ENCODE measurements at regions not wholly inside any gene's neighbourhood (a gene's known extent, or its start where the extent isn't known, plus 50 kb on each side); places are given as distances from the start of the nearest gene placed in this dataset.

- TF ChIP-seq ZNF462 (CRISPR knock-in tag; IDR thresholded peaks at IDR 0.05) (no peak), POLR2AphosphoS5 (IDR thresholded peaks at IDR 0.05; ENCODE audit: low read depth) (no peak), NANOG (IDR thresholded peaks at IDR 0.05; ENCODE audit: borderline replicate concordance) (no peak)
These were observed 320.8 kb upstream of the ZFHX3 start (continued) for GRCh38 chr16:73368715-73369114.

- Histone ChIP-seq H3F3A (replicated peaks; ENCODE audit: low read depth) (no peaks in the 10 kb centered on the region), H3K4me2 (no peak overlapping the region), H3K27ac (ENCODE audit: low read depth) (no peak overlapping the region), H3K36me3 (ENCODE audit: insufficient read depth) (no peaks in the 10 kb centered on the region; the same call in 1 of the 2 replicates), H3K4me1 (ENCODE audit: insufficient read depth) (no peaks in the 10 kb centered on the region), H3K27me3 (ENCODE audit: insufficient read depth) (no peaks in the 10 kb centered on the region), H3K4me3 (no peak overlapping the region), H3K9me2 (ENCODE audit: insufficient read depth) (no peaks in the 10 kb centered on the region), H2AFZ (no peak overlapping the region), H4K20me1 (replicated peaks; ENCODE audit: insufficient read depth) (no peaks in the 10 kb centered on the region), H3K79me2 (replicated peaks; ENCODE audit: insufficient read depth) (no peaks in the 10 kb centered on the region)
- H3K36me3 Mint-ChIP-seq (ENCODE audit: low read depth) = no peaks in the 10 kb centered on the region
- H3K4me1 Mint-ChIP-seq = no peaks in the 10 kb centered on the region
- DNase-seq (ENCODE audit: low spot score) = no peak
- no peak for ATAC-seq
- H3K4me3 Mint-ChIP-seq = no peak overlapping the region
- H3K27ac Mint-ChIP-seq = no peak overlapping the region
- no peaks in the 10 kb centered on the region for H3K9me3 Mint-ChIP-seq
- no peaks in the 10 kb centered on the region for H3K27me3 Mint-ChIP-seq (ENCODE audit: insufficient read depth, low read depth, poor library complexity)
- TF ChIP-seq CREB1 (CRISPR knock-in tag; IDR thresholded peaks at IDR 0.05; ENCODE audit: low read depth) = no peak
- no peak for TF ChIP-seq POLR2AphosphoS5 (IDR thresholded peaks at IDR 0.05; ENCODE audit: low read depth)
- TF ChIP-seq EZH2phosphoT487 (IDR thresholded peaks at IDR 0.05; ENCODE audit: unreplicated experiment) = no peak
- TF ChIP-seq STAT1 (IDR thresholded peaks at IDR 0.05; ENCODE audit: unreplicated experiment) = no peak
- no peak for TF ChIP-seq NANOG (IDR thresholded peaks at IDR 0.05; ENCODE audit: borderline replicate concordance)
- no peak for TF ChIP-seq ZNF114 (CRISPR knock-in tag; IDR thresholded peaks at IDR 0.05)
- TF ChIP-seq EZH2 (IDR thresholded peaks at IDR 0.05; ENCODE audit: low read depth, unreplicated experiment) = no peak
- TF ChIP-seq ZNF462 (CRISPR knock-in tag; IDR thresholded peaks at IDR 0.05) = no peak
These were observed 317.2 kb upstream of the ZFHX3 start for GRCh38 chr16:73365016-73365551.
